ENCODE measurements at regions not wholly inside any gene's neighbourhood (a gene's known extent, or its start where the extent isn't known, plus 50 kb on each side); places are given as distances from the start of the nearest gene placed in this dataset.

DNA sequence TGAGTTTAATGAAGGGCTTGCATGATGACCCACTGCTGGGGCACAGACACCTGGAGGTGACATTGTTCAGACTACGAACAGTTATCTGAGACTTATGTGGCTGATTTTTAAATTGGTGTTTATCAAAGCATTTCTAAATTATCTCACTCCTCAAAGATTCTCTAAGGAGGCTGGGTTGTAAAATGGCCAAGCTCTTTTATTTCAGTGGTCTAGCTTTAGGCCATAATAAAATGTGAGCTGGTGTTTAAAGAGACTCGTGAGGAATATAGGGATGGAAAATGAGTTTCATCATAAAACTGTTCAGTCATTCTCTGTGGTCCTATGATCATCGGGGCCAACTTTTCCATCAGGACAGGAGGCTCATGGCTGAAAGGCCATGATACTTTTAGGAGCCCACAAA, 93.4 kb downstream of the SPP2 start:
- Mint-ChIP-seq H3K4me1 (peaks cover 20% of the 10 kb centered on the region), H3K27me3 (no peaks in the 10 kb centered on the region), H3K36me3 (peaks cover 7% of the 10 kb centered on the region), H3K4me3 (no peak overlapping the region), H3K9me3 (ENCODE audit: low read depth) (peaks cover 2% of the 10 kb centered on the region), H3K27ac (no peak overlapping the region)
- no peak for ATAC-seq
- no peak for DNase-seq
- CTCF ChIA-PET: interaction anchor here (1.8 kb wide), 1 partner anchor 401 kb away, joined by 4 read pairs; no protein-coding TSS in a partner anchor

DNA sequence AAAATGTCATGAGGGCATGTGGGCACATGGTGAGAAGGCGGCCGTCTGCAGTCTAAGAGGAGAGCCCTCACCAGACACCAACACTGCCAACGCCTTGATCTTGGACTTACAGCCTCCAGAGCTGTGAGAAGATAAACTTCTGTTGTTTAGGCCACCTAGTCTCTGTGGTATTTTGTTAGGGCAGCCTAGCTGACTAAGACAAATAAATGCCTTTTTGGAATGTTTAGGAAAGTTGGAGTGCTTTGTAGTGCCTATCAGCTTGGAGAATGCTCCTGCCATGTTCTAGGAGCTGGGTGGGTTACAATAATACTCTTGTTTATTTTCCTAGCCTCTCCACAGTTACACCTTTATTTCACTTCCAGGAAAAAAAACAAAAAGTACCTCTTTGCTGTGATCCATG, 92.0 kb downstream of the SPP2 start:
- ATAC-seq: no peak
- Mint-ChIP-seq H3K4me1 (peaks cover 13% of the 10 kb centered on the region), H3K36me3 (peaks cover 7% of the 10 kb centered on the region), H3K27ac (no peak overlapping the region), H3K4me3 (no peak overlapping the region), H3K27me3 (no peaks in the 10 kb centered on the region), H3K9me3 (ENCODE audit: low read depth) (peaks cover 2% of the 10 kb centered on the region)
- DNase-seq: no peak
- CTCF ChIA-PET: interaction anchor here (1.6 to 2.3 kb wide), 3 partner anchors 13 to 402 kb away, joined by 3 to 8 read pairs (median 4); no protein-coding TSS in a partner anchor

DNA sequence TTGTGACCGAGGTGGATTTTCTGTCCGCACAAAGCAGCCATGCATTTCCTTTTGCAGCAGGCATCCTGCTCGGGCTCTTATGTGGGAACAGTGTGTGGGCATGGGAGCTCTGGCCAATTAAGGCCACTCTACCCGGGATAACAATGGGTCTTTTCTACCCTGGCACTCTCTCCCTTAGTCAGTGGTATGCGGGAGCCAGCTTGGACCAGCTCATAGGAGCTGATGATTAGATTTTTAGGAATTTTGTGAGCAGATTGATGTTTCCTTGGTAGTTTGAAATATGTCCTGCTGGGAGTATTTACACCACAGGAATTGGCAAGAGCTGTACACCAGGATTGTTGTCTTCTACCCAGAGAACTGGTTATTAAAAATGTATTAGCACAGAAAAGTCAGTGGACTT, 89.3 kb downstream of the SPP2 start:
- Mint-ChIP-seq H3K27me3 (no peaks in the 10 kb centered on the region), H3K4me1 (peaks cover 22% of the 10 kb centered on the region), H3K9me3 (ENCODE audit: low read depth) (no peaks in the 10 kb centered on the region)

DNA sequence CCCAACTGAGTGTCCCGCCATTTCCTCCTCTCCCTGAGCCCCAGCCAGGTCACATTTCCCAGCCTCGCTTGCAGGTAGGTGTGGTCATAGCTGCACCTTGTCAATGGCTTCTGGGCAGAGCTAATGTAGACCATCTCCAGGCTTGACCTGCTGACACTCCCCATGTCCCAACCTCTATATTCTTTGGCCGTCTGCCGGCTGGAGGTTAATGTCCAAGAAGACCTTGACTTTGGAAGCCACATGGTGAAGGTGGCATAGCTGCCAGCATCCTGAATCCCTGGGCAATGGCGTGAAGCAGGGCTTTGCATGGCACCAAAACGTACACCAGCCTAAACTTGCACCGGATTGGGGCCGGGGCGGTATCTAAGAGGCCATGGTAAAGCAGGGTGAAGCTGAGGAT, 88.3 kb downstream of the SPP2 start:
- Mint-ChIP-seq H3K27me3 (no peaks in the 10 kb centered on the region), H3K9me3 (ENCODE audit: low read depth) (no peaks in the 10 kb centered on the region), H3K4me3 (no peak overlapping the region), H3K36me3 (no peaks in the 10 kb centered on the region), H3K4me1 (peaks cover 22% of the 10 kb centered on the region), H3K27ac (no peak overlapping the region)
- CTCF ChIA-PET: interaction anchor here (5.1 to 5.5 kb wide), 3 partner anchors 150 to 407 kb away, joined by 45 to 79 read pairs (median 57); no protein-coding TSS in a partner anchor
- DNase-seq: no peak
- no peak for ATAC-seq

More for the DNA sequence above, 89.3 kb downstream of the SPP2 start:
- no peak overlapping the region for H3K4me3 Mint-ChIP-seq
- H3K27ac Mint-ChIP-seq: no peak overlapping the region
- CTCF ChIA-PET: interaction anchor here (5.1 to 5.5 kb wide), 3 partner anchors 149 to 406 kb away, joined by 45 to 79 read pairs (median 57); no protein-coding TSS in a partner anchor
- no peak for ATAC-seq
- DNase-seq: no peak
- H3K36me3 Mint-ChIP-seq: no peaks in the 10 kb centered on the region

DNA sequence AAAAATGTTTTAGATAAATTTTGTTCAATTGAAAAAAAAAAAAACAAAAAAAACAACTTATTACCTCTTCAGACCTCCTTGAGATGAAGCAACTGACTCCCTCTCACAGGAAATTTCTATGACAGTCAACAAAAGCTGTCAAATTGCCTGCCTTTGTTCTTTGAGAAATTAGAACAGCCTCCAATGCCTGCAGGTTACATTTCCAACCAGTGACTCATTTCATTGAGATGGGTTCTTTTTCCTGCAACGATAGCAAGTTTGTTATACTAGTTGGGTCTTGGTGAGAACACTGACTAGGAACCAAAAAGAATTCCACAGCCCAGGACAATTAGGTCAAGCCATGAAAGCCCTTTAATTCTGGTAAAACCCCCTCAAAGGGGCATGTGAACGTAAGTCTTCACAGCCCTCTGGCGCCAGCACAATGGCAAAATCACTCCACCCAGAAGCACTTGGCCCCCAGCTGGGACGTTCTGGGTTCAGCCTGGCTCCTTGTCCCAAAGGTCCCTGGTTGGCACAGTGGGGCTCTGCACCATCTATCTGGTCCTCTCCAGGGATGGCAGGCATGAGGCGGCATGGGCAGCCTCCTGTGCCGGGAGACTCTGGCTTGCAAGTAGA, 87.0 kb downstream of the SPP2 start:
- peaks cover 22% of the 10 kb centered on the region for H3K4me1 Mint-ChIP-seq
- ATAC-seq: no peak
- no peak overlapping the region for H3K4me3 Mint-ChIP-seq
- no peak overlapping the region for H3K27ac Mint-ChIP-seq
- H3K36me3 Mint-ChIP-seq: no peaks in the 10 kb centered on the region
- CTCF ChIA-PET: interaction anchor here (1.2 to 5.5 kb wide), 5 partner anchors 134 to 409 kb away, joined by 3 to 79 read pairs (median 48); partner anchors contain the start of gene ARL4C
- no peaks in the 10 kb centered on the region for H3K9me3 Mint-ChIP-seq (ENCODE audit: low read depth)
- H3K27me3 Mint-ChIP-seq: no peaks in the 10 kb centered on the region
- no peak for DNase-seq

DNA sequence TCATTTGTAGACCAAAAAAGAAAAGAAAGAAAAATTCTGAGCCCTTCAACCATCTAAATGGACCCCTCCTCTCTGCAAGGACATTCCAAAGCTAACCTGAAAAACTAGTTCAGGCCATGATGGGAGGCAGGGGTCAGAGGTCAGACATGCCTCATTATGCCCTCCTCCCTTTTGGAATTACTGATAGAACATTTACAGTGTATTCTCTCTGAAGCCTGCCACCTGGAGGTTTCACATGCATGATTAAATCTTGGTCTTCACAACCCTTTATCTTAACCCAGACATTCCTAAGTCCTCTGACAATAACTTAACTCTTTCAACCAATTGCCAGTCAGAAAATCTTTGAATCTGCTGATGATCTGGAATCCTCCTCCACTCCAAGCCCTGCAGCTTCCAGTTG, 86.0 kb downstream of the SPP2 start:
- Mint-ChIP-seq H3K27me3 (no peaks in the 10 kb centered on the region), H3K4me1 (peaks cover 22% of the 10 kb centered on the region), H3K36me3 (no peaks in the 10 kb centered on the region), H3K27ac (peak overlapping the region; percentile 15), H3K4me3 (no peak overlapping the region), H3K9me3 (ENCODE audit: low read depth) (no peaks in the 10 kb centered on the region)
- no peak for ATAC-seq
- CTCF ChIA-PET: interaction anchor here (0.6 to 5.5 kb wide), 20 partner anchors 10 to 410 kb away, joined by 3 to 79 read pairs (median 7); partner anchors contain the start of gene ARL4C
- DNase-seq: no peak

DNA sequence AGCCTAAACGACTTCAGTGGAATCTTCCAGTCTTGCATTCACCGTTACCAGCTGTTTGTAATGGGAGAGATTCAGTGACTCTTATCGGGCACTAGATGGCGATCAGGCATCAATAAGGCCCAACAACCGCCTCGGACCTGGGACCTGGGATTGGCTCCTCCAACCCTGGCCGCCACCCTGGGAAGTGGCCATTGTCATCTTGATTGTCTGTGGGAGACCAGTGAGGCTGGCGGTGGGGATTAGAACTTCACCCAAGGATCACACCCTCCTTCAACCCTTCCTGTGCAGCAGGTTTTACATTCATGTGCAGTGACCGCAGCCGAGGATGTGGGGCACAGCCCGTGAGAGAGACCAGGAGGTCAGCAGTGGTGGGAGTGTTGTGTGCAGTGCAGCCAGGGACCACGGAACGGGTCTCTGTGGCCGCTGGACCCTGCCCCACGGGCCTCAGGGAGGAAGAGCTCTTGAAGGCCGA, 85.3 kb downstream of the SPP2 start:
- Mint-ChIP-seq H3K27me3 (peaks cover 3% of the 10 kb centered on the region), H3K9me3 (ENCODE audit: low read depth) (no peaks in the 10 kb centered on the region), H3K4me1 (peaks cover 22% of the 10 kb centered on the region), H3K4me3 (no peak overlapping the region), H3K36me3 (no peaks in the 10 kb centered on the region), H3K27ac (peak overlapping the region; percentile 48)
- ATAC-seq: peak; percentile 90
- CTCF ChIA-PET: interaction anchor here (0.6 to 5.5 kb wide), 56 partner anchors 10 to 420 kb away, joined by 3 to 79 read pairs (median 4); partner anchors contain the start of gene ARL4C
- peak; percentile 77 for DNase-seq

DNA sequence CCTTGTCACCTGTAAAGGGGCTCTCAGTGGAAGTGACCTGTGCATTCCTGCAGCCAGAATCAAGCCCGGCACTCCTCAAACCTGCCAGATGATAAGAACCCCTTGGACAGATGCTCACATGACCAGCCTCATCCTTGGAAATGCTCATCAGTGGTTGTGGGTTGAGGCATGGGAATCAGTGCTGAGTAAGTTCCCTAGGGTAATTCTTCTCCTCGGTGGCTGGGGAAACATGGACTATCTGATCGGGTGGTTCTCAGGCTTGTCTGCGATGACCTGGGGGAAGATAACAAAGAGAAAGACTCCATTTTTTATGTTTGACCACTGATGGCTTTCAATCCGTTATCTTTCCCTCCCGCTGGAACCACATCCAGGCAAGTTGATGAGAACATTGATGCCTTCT, 84.0 kb downstream of the SPP2 start:
- DNase-seq (no peak), ATAC-seq (no peak)
- Mint-ChIP-seq H3K9me3 (ENCODE audit: low read depth) (no peaks in the 10 kb centered on the region), H3K27me3 (peaks cover 3% of the 10 kb centered on the region), H3K27ac (no peak overlapping the region), H3K4me3 (no peak overlapping the region), H3K36me3 (no peaks in the 10 kb centered on the region), H3K4me1 (peaks cover 22% of the 10 kb centered on the region)
- CTCF ChIA-PET: interaction anchor here (1.4 to 5.1 kb wide), 3 partner anchors 174 to 411 kb away, joined by 4 to 79 read pairs (median 8); no protein-coding TSS in a partner anchor

DNA sequence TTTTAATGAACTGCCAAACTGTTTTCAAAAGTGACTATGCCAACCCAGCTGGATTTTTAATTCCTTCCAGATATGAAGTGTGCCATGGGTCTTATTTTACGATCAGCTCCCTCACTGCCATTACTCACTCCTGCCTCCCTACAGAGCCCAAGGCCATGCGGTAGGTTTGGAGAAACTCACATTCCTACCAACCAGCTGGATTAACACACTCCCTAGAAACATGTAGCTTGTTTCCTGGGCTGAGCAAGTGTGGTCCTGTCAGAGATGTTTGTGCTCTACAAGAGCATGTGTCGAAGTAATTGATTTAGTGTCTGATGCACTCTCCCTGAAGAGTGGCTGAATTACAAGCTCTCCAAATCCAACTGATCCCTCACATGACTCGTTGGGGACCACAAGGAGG, 82.5 kb downstream of the SPP2 start:
- Mint-ChIP-seq H3K36me3 (no peaks in the 10 kb centered on the region), H3K9me3 (ENCODE audit: low read depth) (no peaks in the 10 kb centered on the region), H3K27me3 (peaks cover 3% of the 10 kb centered on the region), H3K27ac (no peak overlapping the region), H3K4me3 (no peak overlapping the region), H3K4me1 (peaks cover 25% of the 10 kb centered on the region)
- CTCF ChIA-PET: interaction anchor here (0.9 to 1.4 kb wide), 3 partner anchors 156 to 412 kb away, joined by 3 to 4 read pairs (median 4); no protein-coding TSS in a partner anchor
- DNase-seq (no peak), ATAC-seq (no peak)

DNA sequence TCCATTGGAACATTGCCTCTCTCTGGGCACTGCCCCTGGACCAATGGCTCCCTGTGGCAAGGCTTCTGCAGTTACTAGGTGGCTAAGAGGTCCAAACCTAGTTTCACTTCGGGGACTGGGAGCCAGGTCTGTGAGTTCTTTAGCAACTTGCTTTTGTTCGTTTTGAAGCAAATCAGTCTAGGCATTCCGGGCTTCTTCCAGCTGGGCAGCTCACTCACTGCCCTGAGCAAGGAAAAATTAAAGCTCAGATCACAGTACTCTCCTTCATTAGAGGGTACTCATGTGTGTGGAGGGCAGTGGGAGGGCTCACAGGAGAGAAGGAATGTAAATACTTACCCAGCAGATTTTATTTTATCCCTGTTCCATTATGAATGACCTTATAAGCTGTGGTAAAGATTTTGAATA, 80.3 kb downstream of the SPP2 start:
- Mint-ChIP-seq H3K4me1 (peaks cover 10% of the 10 kb centered on the region), H3K4me3 (no peak overlapping the region), H3K27ac (no peak overlapping the region), H3K27me3 (peaks cover 3% of the 10 kb centered on the region), H3K9me3 (ENCODE audit: low read depth) (no peaks in the 10 kb centered on the region), H3K36me3 (no peaks in the 10 kb centered on the region)
- no peak for DNase-seq
- CTCF ChIA-PET: interaction anchor here (0.8 to 2.4 kb wide), 4 partner anchors 156 to 415 kb away, joined by 3 to 14 read pairs (median 3); no protein-coding TSS in a partner anchor
- ATAC-seq: no peak

DNA sequence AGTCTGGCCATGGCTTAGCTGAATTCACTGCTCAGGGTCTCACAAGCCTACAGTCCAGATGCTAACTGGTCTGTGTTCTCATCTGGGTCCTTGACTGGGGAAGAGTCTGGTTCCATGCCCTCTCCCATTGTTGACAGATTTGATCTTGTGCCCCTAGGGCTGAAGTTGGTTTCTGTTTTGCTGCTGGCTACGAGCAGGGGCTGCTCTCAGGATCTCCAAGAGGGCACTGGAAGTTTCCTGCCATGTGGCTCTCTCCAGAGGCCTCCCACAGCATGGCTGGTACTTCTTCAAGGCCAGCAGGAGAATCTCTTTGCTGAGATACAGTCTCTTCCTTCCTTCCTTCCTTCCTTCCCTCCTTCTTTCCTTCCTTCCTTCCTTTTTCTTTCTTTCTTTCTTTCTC, 78.1 kb downstream of the SPP2 start:
- H3K27ac Mint-ChIP-seq: no peak overlapping the region
- DNase-seq (no peak), ATAC-seq (no peak)
- H3K36me3 Mint-ChIP-seq: no peaks in the 10 kb centered on the region
- H3K4me1 Mint-ChIP-seq: peaks cover 4% of the 10 kb centered on the region
- no peaks in the 10 kb centered on the region for H3K9me3 Mint-ChIP-seq (ENCODE audit: low read depth)
- peaks cover 3% of the 10 kb centered on the region for H3K27me3 Mint-ChIP-seq
- CTCF ChIA-PET: no interaction called here
- no peak overlapping the region for H3K4me3 Mint-ChIP-seq
